ENCODE measurements at regions not wholly inside any gene's neighbourhood (a gene's known extent, or its start where the extent isn't known, plus 50 kb on each side); places are given as distances from the start of the nearest gene placed in this dataset.
A peak's percentile ranks its signal among the peaks of the same experiment; 100 is the strongest.

- Histone ChIP-seq H3K4me1 (no peaks in the 10 kb centered on the region), H3K4me3 (ENCODE audit: low read depth, low read length) (no peak overlapping the region), H3K36me3 (ENCODE audit: control insufficient read depth, insufficient read depth, low read length) (no peaks in the 10 kb centered on the region), H3K9me3 (no peaks in the 10 kb centered on the region), H3K27me3 (replicated peaks; ENCODE audit: control insufficient read depth, insufficient read depth, low read length) (no peaks in the 10 kb centered on the region)
- POLR2A ChIA-PET, result no interaction called here
- TF ChIP-seq CTCF (IDR thresholded peaks at IDR 0.05; ENCODE audit: insufficient read depth in 1 of 2, low read depth in 1 of 2, low read length in 1 of 2, severe bottlenecking in 1 of 2, unreplicated experiment in 1 of 2), result peak; percentile 24 to 37
- Mint-ChIP-seq H3K27ac (ENCODE audit: unreplicated experiment) (no peak overlapping the region), H3K4me1 (ENCODE audit: low read depth, unreplicated experiment) (no peaks in the 10 kb centered on the region), H3K4me3 (ENCODE audit: unreplicated experiment) (no peak overlapping the region), H3K9me3 (ENCODE audit: unreplicated experiment) (no peaks in the 10 kb centered on the region), H3K36me3 (ENCODE audit: insufficient read depth, unreplicated experiment) (no peaks in the 10 kb centered on the region), H3K27me3 (ENCODE audit: insufficient read depth, unreplicated experiment) (peaks cover 6% of the 10 kb centered on the region)
- intact Hi-C loops (cut with micrococcal nuclease; ENCODE audit: unreplicated experiment), result no loop called here
- BruUV-seq (replicated peaks), result no TSS peak
- CTCF ChIA-PET, result no interaction called here
- peak in 1 of 2 experiments; percentile 2 for DNase-seq
Measured at GRCh38 chr4:149031399-149031798, 589.2 kb upstream of the NR3C2 start.

- H3K9me3 Mint-ChIP-seq (ENCODE audit: unreplicated experiment), result no peaks in the 10 kb centered on the region
- BruUV-seq (replicated peaks), result no TSS peak
- no peaks in the 10 kb centered on the region for H3K4me1 Mint-ChIP-seq (ENCODE audit: low read depth, unreplicated experiment)
- no peaks in the 10 kb centered on the region for H3K36me3 ChIP-seq (ENCODE audit: control insufficient read depth, insufficient read depth, low read length)
- no peaks in the 10 kb centered on the region for H3K36me3 Mint-ChIP-seq (ENCODE audit: insufficient read depth, unreplicated experiment)
- no peaks in the 10 kb centered on the region for H3K4me1 ChIP-seq
- no peaks in the 10 kb centered on the region for H3K9me3 ChIP-seq
- no peak overlapping the region for H3K4me3 ChIP-seq (ENCODE audit: low read depth, low read length)
- ChIA-PET POLR2A (no interaction called here), CTCF (no interaction called here)
- H3K27me3 ChIP-seq (replicated peaks; ENCODE audit: control insufficient read depth, insufficient read depth, low read length), result no peaks in the 10 kb centered on the region
- no peak for DNase-seq
- H3K4me3 Mint-ChIP-seq (ENCODE audit: unreplicated experiment), result no peak overlapping the region
- H3K27ac Mint-ChIP-seq (ENCODE audit: unreplicated experiment), result no peak overlapping the region
- no peak for TF ChIP-seq CTCF (IDR thresholded peaks at IDR 0.05; ENCODE audit: insufficient read depth in 1 of 2, low read depth in 1 of 2, low read length in 1 of 2, severe bottlenecking in 1 of 2, unreplicated experiment in 1 of 2)
- intact Hi-C loops (cut with micrococcal nuclease; ENCODE audit: unreplicated experiment), result no loop called here
- H3K27me3 Mint-ChIP-seq (ENCODE audit: insufficient read depth, unreplicated experiment), result peaks cover 6% of the 10 kb centered on the region
Measured at GRCh38 chr4:149029056-149029651, 586.9 kb upstream of the NR3C2 start.

- no peaks in the 10 kb centered on the region for H3K27me3 ChIP-seq (replicated peaks; ENCODE audit: control insufficient read depth, insufficient read depth, low read length)
- no peaks in the 10 kb centered on the region for H3K9me3 Mint-ChIP-seq (ENCODE audit: unreplicated experiment)
- H3K4me3 Mint-ChIP-seq (ENCODE audit: unreplicated experiment), result no peak overlapping the region
- no peaks in the 10 kb centered on the region for H3K9me3 ChIP-seq
- H3K27me3 Mint-ChIP-seq (ENCODE audit: insufficient read depth, unreplicated experiment), result peaks cover 6% of the 10 kb centered on the region
- H3K36me3 Mint-ChIP-seq (ENCODE audit: insufficient read depth, unreplicated experiment), result no peaks in the 10 kb centered on the region
- intact Hi-C loops (cut with micrococcal nuclease; ENCODE audit: unreplicated experiment), result no loop called here
- H3K4me1 ChIP-seq, result no peaks in the 10 kb centered on the region
- H3K36me3 ChIP-seq (ENCODE audit: control insufficient read depth, insufficient read depth, low read length), result no peaks in the 10 kb centered on the region
- CTCF ChIA-PET, result no interaction called here
- no peak overlapping the region for H3K27ac Mint-ChIP-seq (ENCODE audit: unreplicated experiment)
- no TSS peak for BruUV-seq (replicated peaks)
- no peak overlapping the region for H3K4me3 ChIP-seq (ENCODE audit: low read depth, low read length)
- TF ChIP-seq CTCF (IDR thresholded peaks at IDR 0.05; ENCODE audit: insufficient read depth in 1 of 2, low read depth in 1 of 2, low read length in 1 of 2, severe bottlenecking in 1 of 2, unreplicated experiment in 1 of 2), result no peak
- H3K4me1 Mint-ChIP-seq (ENCODE audit: low read depth, unreplicated experiment), result no peaks in the 10 kb centered on the region
- POLR2A ChIA-PET, result no interaction called here
- DNase-seq, result no peak
Measured at GRCh38 chr4:149026696-149027095, 584.5 kb upstream of the NR3C2 start.
